Tibial artery (tissue), 4 donors: ENCODE measurements at regions not wholly inside any gene's neighbourhood (a gene's known extent, or its start where the extent isn't known, plus 50 kb on each side); places are given as distances from the start of the nearest gene placed in this dataset.

ENCODE experiments used
- DNase-seq, 2 donors: peaks; one replicate each; pipeline ENCODE4 v3.0.0-alpha.2; 2019
- H3K27ac ChIP-seq, 2 donors: fragments of 200-600 bp; sonication (generic) in 1 of 2; 1 replicate in 1 of 2; 2 replicates in 1 of 2; pipeline ENCODE4 v1.5.1; 2018 to 2019; ENCODE audit warnings: mild to moderate bottlenecking in 1 of 2
- H3K27me3 ChIP-seq, 2 donors: fragments of 200-600 bp; sonication (generic) in 1 of 2; one replicate each; pipeline versions ENCODE4 v1.5.1 to v1.6.0; 2016 to 2019
- H3K36me3 ChIP-seq, 3 donors: fragments of 200-600 bp; sonication (generic) in 2 of 3; one replicate each; pipeline ENCODE4 v1.5.1; 2016 to 2019; ENCODE audit warnings: mild to moderate bottlenecking in 2 of 3
- H3K4me1 ChIP-seq, 4 donors: fragments of 200-600 bp; sonication (generic) in 2 of 4; 1 replicate in 3 of 4; 2 replicates in 1 of 4; pipeline ENCODE4 v1.5.1; 2016 to 2019
- H3K4me3 ChIP-seq, 2 donors: fragments of 200-600 bp; sonication (generic) in 1 of 2; 1 replicate in 1 of 2; 2 replicates in 1 of 2; pipeline ENCODE4 v1.5.1; 2018 to 2019; ENCODE audit warnings: mild to moderate bottlenecking in 2 of 2
- H3K9me3 ChIP-seq, 3 donors: fragments of 200-600 bp; sonication (generic) in 1 of 3; one replicate each; pipeline ENCODE4 v1.5.1; 2016 to 2019
- intact Hi-C: fragments of 100-400 bp; cut with DNase I; formaldehyde crosslinking; loops from one replicate; pipeline ENCODE4 v1.15.0; 2023; ENCODE audit warnings: low total_unique reads
- TF ChIP-seq, protein P1 (sequence below), 2 experiments: fragments of 200-600 bp in 1 of 2; fragments of 450-650 bp in 1 of 2; IDR thresholded peaks; one replicate each; pipeline ENCODE4 v1.5.1; 2017 to 2019; ENCODE audit warnings: antibody characterized with exemption in 2 of 2, mild to moderate bottlenecking in 1 of 2, moderate library complexity in 1 of 2

DNA sequence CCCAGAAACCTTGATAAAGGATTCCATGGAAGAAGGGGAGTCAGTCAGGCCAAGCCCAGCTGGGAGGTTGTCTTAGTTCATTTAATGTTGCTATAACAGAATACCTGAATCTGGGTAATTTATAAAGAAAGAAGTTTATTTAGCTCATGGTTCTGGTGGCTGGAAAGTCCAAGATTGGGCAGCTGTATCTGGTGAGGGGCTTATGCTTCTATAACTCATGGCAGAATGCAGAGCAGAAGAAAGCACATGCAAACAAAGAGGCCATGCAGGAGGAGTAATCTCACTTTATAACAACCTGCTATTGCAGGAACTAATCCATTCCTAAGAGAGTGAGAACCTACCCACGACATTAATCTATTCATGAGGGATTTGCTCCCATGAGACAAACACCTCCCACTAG lies 54.2 kb upstream of the ANKRD1 start:
- H3K27ac ChIP-seq = no peak overlapping the region
- intact Hi-C loops = no loop called here
- no peaks in the 10 kb centered on the region for H3K9me3 ChIP-seq
- H3K4me3 ChIP-seq = no peak overlapping the region
- no peak for DNase-seq
- H3K27me3 ChIP-seq = no peaks in the 10 kb centered on the region
- peaks cover 0 to 5% (median 1%) of the 10 kb centered on the region in 4 donors for H3K4me1 ChIP-seq
- H3K36me3 ChIP-seq = no peaks in the 10 kb centered on the region
- TF ChIP-seq, protein P1, sequence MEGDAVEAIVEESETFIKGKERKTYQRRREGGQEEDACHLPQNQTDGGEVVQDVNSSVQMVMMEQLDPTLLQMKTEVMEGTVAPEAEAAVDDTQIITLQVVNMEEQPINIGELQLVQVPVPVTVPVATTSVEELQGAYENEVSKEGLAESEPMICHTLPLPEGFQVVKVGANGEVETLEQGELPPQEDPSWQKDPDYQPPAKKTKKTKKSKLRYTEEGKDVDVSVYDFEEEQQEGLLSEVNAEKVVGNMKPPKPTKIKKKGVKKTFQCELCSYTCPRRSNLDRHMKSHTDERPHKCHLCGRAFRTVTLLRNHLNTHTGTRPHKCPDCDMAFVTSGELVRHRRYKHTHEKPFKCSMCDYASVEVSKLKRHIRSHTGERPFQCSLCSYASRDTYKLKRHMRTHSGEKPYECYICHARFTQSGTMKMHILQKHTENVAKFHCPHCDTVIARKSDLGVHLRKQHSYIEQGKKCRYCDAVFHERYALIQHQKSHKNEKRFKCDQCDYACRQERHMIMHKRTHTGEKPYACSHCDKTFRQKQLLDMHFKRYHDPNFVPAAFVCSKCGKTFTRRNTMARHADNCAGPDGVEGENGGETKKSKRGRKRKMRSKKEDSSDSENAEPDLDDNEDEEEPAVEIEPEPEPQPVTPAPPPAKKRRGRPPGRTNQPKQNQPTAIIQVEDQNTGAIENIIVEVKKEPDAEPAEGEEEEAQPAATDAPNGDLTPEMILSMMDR (IDR thresholded peaks at IDR 0.05) = no peak

DNA sequence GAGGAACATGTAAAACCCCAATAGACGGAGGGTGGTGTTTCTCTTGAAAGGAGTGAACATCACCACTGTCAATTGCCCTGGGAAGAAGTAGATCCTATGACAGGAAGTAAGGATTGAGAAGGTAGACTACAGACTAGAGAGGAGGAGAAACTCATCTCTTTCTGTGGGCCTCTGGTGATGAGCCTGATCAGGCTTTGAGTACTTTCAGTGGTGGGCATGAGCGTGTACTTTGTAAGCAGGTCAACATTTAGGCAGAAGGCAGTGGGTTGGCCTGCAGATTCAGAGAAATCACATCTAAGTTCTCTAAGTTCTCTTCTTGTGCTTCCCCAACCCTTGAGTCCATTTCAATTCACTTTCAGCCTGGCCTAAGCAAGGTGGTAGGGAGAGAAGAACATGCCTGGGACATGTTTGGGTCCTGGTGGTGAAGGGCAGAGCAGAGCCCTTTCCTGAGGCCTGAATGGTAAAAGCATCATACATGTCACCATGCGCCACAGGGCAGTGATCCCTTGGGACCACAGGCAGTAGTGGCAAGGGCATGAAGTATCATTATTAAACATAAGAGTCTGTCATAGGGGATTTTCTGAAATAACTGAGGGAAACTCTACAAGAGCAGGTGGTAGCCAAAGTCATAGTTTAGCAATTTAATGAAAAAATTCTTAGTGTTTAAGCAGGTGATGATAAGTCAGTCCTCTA lies 56.4 kb upstream of the ANKRD1 start:
- DNase-seq = no peak
- TF ChIP-seq, protein P1 (IDR thresholded peaks at IDR 0.05) = no peak
- H3K36me3 ChIP-seq = no peaks in the 10 kb centered on the region

DNA sequence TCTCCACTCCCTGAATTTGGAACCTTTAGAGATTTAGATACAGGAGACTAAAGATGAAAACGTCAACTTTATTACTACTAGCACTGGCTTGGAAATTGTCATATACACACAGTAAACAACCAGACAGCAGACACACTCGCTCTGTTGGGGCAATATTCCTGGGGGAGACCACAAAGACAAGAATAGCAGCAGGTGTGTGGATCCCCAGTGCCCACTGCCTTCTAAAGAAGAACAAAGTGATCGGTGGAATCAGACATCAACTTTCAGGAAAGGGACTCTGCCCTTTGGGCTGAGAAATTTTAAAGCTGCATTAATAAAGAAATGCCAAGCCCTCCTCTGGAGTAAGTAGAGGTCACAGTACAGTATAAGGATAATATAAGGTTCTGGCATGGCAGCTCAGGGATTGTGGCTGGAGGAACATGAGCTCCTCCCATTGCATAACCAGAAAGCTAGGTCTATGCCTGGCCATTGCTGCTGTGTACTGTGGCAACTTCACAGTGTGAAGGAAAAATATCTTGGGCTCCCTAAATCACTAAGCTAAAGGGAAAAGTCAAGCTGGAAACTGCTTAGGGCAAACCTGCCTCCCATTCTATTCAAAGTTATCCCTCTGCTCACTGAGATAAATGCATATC lies 57.1 kb upstream of the ANKRD1 start:
- no peak overlapping the region for H3K27ac ChIP-seq

More for the DNA sequence above, 56.4 kb upstream of the ANKRD1 start:
- H3K9me3 ChIP-seq = no peaks in the 10 kb centered on the region
- H3K27me3 ChIP-seq = no peaks in the 10 kb centered on the region
- H3K27ac ChIP-seq = no peak overlapping the region
- no peaks in the 10 kb centered on the region for H3K4me1 ChIP-seq
- H3K4me3 ChIP-seq = no peak overlapping the region
- intact Hi-C loops = no loop called here

DNA sequence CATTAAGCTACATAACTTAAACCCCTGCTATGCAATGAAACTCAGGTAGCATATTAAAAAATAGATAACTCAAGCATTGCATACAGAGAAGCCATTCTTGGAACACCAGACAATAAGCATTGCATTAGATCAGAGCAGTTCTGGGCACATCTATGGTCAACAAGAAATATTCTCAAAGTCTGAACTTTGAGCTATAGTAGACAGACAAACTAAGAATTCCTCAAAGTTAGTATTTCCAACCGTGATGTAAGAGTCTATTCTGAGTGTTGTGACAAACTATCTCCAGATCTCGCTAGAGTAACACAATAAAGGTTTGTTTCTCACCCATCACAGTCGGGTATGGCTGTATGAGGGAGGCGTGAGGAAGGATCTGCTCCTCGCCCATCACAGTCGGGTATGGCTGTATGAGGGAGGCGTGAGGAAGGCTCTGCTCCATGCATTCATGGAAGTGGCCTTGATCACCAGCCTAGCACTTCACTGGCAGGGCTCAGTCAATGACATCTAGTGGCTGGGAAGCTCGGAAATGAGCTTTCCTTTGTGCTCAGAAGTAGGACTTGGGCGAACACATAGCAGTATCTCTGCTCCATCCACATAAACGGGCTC lies 61.6 kb upstream of the ANKRD1 start:
- TF ChIP-seq, protein P1 (IDR thresholded peaks at IDR 0.05) = no peak
- intact Hi-C loops = no loop called here
- Histone ChIP-seq H3K4me3 (no peak overlapping the region), H3K9me3 (no peaks in the 10 kb centered on the region), H3K27me3 (no peaks in the 10 kb centered on the region), H3K36me3 (no peaks in the 10 kb centered on the region), H3K4me1 (peaks cover 0 to 13% (median 0%) of the 10 kb centered on the region in 4 donors), H3K27ac (no peak overlapping the region)
- DNase-seq = no peak

More for the DNA sequence above, 57.1 kb upstream of the ANKRD1 start:
- no peaks in the 10 kb centered on the region for H3K4me1 ChIP-seq
- H3K27me3 ChIP-seq = no peaks in the 10 kb centered on the region
- no peak for DNase-seq
- intact Hi-C loops = no loop called here
- no peaks in the 10 kb centered on the region for H3K9me3 ChIP-seq
- TF ChIP-seq, protein P1 (IDR thresholded peaks at IDR 0.05) = no peak
- no peak overlapping the region for H3K4me3 ChIP-seq
- no peaks in the 10 kb centered on the region for H3K36me3 ChIP-seq

DNA sequence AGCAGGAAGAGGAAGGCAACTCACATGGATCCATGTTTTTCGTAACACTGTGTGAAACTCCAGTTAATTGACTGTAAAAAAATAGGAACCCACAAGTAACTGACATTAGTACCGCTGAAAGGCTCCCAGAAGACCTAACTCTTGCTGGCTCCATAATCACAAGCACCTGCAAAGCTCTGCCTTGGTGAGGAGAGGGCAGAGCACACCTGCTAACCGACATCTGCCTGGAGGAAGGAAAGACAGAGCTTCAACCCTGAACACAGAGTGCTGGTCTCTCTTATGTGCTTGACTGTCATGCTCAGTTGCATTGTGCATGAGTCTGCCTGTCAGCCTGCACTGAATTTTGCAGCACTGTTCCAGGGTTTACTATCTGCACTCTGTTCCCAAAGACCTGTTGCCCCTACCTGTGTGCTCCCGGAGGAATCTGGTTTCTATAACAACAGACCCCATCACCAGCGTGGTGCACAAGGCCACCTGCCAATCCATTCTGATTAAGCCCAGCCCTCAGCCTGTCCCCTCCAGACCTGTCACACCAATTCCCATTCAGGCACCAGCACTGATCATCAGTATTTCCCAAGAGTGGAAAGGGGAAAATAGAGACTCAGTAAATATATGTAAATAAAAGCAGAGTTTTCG lies 63.1 kb upstream of the ANKRD1 start:
- no peak overlapping the region for H3K27ac ChIP-seq
- H3K36me3 ChIP-seq = no peaks in the 10 kb centered on the region
- H3K4me1 ChIP-seq = peaks cover 0 to 13% (median 0%) of the 10 kb centered on the region in 4 donors
- TF ChIP-seq, protein P1 (IDR thresholded peaks at IDR 0.05) = no peak
- H3K27me3 ChIP-seq = no peaks in the 10 kb centered on the region
- intact Hi-C loops = no loop called here
- H3K4me3 ChIP-seq = no peak overlapping the region
- no peaks in the 10 kb centered on the region for H3K9me3 ChIP-seq
- DNase-seq = no peak
